ENCODE measurements at regions not wholly inside any gene's neighbourhood (a gene's known extent, or its start where the extent isn't known, plus 50 kb on each side); places are given as distances from the start of the nearest gene placed in this dataset.

DNA sequence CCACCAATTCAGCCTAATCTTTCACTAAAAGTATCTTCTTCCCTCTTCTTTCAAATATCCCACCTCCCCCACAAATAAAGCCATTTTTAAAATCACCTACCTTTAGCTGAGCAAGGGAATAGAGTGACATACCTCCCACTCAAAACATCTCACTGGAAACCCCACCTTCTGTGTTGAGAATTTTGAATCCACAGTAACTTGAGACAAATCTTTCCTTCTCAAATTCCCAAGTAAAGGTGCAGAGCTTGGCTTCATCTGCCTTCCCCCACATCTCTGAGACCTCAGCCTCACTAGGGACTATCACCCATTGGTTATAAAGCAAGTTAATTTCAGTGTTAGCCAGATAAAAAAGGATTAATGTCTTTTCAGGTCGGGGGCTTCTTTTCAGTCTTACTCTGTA is 180.4 kb downstream of the INO80D start:
- peaks cover 21% of the 10 kb centered on the region for H3K27me3 Mint-ChIP-seq

DNA sequence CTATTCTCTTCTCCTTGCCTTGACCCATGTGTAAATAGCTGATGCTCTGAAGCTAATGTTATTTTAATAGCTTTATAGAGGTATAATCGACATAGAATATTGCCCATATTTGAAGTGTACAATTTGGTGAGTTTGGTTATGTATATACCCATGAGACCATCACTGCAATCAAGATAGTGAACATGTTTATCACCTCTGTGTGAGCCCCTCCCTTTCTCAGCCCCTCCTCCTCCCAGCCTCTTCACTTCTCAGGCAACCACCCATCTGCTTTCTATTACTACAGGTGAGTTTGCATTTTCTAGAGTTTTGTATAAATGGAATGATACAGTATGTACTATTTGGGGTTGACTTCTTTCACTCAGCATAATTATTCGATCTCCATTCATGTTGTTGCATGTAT is 181.1 kb downstream of the INO80D start:
- peaks cover 11% of the 10 kb centered on the region for H3K9me3 Mint-ChIP-seq
- H3K4me1 Mint-ChIP-seq (ENCODE audit: unreplicated experiment), result peaks cover 17% of the 10 kb centered on the region
- H3K27me3 Mint-ChIP-seq, result peaks cover 18% of the 10 kb centered on the region
- no peaks in the 10 kb centered on the region for H3K36me3 Mint-ChIP-seq
- DNase-seq (ENCODE audit: extremely low spot score, unreplicated experiment), result no peak
- no peak overlapping the region for H3K27ac Mint-ChIP-seq
- TF ChIP-seq, protein P1, sequence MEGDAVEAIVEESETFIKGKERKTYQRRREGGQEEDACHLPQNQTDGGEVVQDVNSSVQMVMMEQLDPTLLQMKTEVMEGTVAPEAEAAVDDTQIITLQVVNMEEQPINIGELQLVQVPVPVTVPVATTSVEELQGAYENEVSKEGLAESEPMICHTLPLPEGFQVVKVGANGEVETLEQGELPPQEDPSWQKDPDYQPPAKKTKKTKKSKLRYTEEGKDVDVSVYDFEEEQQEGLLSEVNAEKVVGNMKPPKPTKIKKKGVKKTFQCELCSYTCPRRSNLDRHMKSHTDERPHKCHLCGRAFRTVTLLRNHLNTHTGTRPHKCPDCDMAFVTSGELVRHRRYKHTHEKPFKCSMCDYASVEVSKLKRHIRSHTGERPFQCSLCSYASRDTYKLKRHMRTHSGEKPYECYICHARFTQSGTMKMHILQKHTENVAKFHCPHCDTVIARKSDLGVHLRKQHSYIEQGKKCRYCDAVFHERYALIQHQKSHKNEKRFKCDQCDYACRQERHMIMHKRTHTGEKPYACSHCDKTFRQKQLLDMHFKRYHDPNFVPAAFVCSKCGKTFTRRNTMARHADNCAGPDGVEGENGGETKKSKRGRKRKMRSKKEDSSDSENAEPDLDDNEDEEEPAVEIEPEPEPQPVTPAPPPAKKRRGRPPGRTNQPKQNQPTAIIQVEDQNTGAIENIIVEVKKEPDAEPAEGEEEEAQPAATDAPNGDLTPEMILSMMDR (conservative IDR thresholded peaks at IDR 0.05), result no peak
- H3K4me3 Mint-ChIP-seq, result no peak overlapping the region

More for the DNA sequence above, 180.4 kb downstream of the INO80D start:
- Mint-ChIP-seq H3K27ac (no peak overlapping the region), H3K36me3 (no peaks in the 10 kb centered on the region), H3K4me1 (ENCODE audit: unreplicated experiment) (peaks cover 17% of the 10 kb centered on the region), H3K4me3 (no peak overlapping the region), H3K9me3 (peaks cover 11% of the 10 kb centered on the region)
- TF ChIP-seq, protein P1 (conservative IDR thresholded peaks at IDR 0.05), result no peak
- no peak for DNase-seq (ENCODE audit: extremely low spot score, unreplicated experiment)

DNA sequence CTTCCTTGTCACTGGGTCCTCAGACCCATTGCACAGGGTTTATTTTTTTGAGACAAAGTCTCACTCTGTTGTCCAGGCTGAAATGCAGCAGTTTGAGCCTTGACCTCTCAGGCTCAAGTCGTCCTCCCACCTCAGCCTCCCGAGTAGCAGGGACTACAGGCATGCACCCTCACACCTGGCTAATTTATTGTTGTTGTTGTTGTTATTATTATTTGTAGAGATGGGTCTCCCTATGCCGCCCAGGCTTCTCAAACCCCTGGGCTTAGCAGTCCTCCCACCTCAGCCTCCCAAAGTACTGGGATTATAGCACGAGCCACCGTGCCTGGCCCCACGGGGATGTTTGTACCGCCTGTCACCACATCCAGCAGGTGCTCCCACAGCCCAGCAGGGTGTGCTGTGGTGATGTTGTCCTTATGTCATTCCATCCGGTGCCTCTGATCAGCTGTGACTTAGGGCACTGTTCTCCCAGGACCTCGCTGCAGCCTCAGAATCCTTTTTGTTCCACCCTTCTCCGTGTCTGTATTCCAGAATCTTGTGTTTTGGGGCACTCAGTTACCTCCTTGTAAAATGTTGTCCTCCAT is 182.3 kb downstream of the INO80D start:
- peaks cover 17% of the 10 kb centered on the region for H3K4me1 Mint-ChIP-seq (ENCODE audit: unreplicated experiment)
- DNase-seq (ENCODE audit: extremely low spot score, unreplicated experiment), result no peak

DNA sequence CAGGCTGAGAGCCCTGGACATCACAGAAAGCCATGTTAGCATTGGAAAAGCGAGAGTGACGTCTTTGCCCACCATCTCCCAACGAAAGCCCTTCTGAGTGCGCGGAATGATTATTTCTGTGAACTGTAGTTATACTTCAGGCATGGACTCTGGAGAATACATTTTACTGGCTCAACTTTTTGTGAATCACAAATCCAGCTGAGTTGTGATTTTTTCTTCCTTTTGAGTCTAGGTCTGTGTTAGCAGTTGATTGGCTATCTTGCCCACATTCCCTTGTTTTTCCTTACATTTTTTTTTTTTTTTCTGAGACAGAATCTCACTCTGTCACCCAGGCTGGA is 183.1 kb downstream of the INO80D start:
- peaks cover 19% of the 10 kb centered on the region for H3K27me3 Mint-ChIP-seq
- H3K36me3 Mint-ChIP-seq, result no peaks in the 10 kb centered on the region
- H3K9me3 Mint-ChIP-seq, result peaks cover 17% of the 10 kb centered on the region
- DNase-seq (ENCODE audit: extremely low spot score, unreplicated experiment), result no peak
- TF ChIP-seq, protein P1 (conservative IDR thresholded peaks at IDR 0.05), result no peak
- peak overlapping the region; percentile 92 for H3K27ac Mint-ChIP-seq
- H3K4me1 Mint-ChIP-seq (ENCODE audit: unreplicated experiment), result peaks cover 17% of the 10 kb centered on the region
- no peak overlapping the region for H3K4me3 Mint-ChIP-seq

More for the DNA sequence above, 182.3 kb downstream of the INO80D start:
- H3K9me3 Mint-ChIP-seq, result peaks cover 18% of the 10 kb centered on the region
- H3K4me3 Mint-ChIP-seq, result no peak overlapping the region
- peak overlapping the region; percentile 32 for H3K27ac Mint-ChIP-seq
- H3K36me3 Mint-ChIP-seq, result no peaks in the 10 kb centered on the region
- H3K27me3 Mint-ChIP-seq, result peaks cover 17% of the 10 kb centered on the region
- TF ChIP-seq, protein P1 (conservative IDR thresholded peaks at IDR 0.05), result peak; percentile 66

DNA sequence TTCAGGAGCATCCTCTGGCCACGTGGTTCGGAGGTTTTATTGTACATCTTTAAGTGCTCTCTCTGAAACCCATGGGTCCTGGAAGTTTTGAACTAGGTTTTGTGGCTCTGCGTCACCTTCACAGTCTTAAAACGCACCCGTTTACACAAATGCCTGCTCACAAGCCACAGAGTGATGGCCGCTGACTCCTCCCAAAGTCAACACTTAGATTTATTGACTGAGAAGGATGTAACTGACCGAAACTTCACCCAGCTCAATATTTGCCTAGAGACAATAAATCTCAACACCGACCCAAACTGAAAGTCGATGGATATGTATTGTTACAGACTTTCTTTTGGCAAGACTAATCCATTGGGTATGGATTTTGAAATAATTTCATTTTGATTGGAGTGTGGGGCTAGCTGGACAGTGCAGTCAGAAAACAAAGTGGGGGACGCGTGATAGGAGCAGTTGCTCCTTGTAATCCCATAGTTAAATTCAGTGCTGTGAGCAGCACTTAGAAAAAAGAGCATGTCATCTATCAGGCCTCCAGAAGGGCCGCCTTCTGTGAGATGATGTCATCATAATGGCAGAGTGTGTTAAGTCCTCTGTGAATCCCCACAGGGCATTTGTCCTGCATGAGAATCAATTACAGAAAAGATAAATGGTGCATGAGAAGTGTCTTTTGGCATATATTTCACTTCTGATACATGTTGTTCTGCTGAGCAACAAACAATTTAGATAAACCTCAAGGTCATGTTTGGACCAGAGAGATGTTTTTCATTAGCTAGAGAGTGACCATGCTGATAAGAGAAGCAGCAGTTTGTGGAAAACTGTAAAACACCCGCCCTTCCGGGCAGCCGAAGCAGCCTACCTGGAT is 183.7 kb downstream of the INO80D start:
- TF ChIP-seq, protein P1 (conservative IDR thresholded peaks at IDR 0.05), result no peak
- DNase-seq (ENCODE audit: extremely low spot score, unreplicated experiment), result no peak
- Mint-ChIP-seq H3K4me3 (peak overlapping the region; percentile 63), H3K36me3 (no peaks in the 10 kb centered on the region), H3K27ac (peak overlapping the region; percentile 92), H3K4me1 (ENCODE audit: unreplicated experiment) (peaks cover 17% of the 10 kb centered on the region), H3K27me3 (peaks cover 18% of the 10 kb centered on the region), H3K9me3 (peaks cover 11% of the 10 kb centered on the region)

All from type B pancreatic cell (in vitro differentiated cells).